Neuron (in vitro differentiated cells): ENCODE measurements at regions not wholly inside any gene's neighbourhood (a gene's known extent, or its start where the extent isn't known, plus 50 kb on each side); places are given as distances from the start of the nearest gene placed in this dataset.
"Not testable (repeated sequence)": the region's sequence is repeated elsewhere in the genome, so short reads cannot be mapped to it uniquely, and the experiment has no call there.

Experiments
- H2AFZ ChIP-seq: one replicate; pipeline ENCODE4 v1.6.1; 2013; ENCODE audit warnings: low read depth, mild to moderate bottlenecking, inconsistent platforms, low read length, moderate library complexity
- H3K27me3 ChIP-seq: one replicate; pipeline ENCODE4 v1.6.1; 2013; ENCODE audit warnings: low read length; ENCODE audit not compliant: insufficient read depth
- H3K36me3 ChIP-seq: one replicate; pipeline ENCODE4 v1.6.1; 2013; ENCODE audit warnings: low read length; ENCODE audit not compliant: insufficient read depth
- H3K4me1 ChIP-seq: one replicate; pipeline ENCODE4 v1.6.1; 2013; ENCODE audit warnings: low read length; ENCODE audit not compliant: insufficient read depth
- H3K4me3 ChIP-seq: 2 replicates; pipeline ENCODE4 v1.5.1; 2013; ENCODE audit warnings: mild to moderate bottlenecking, low read length, moderate library complexity
- H3K9me3 ChIP-seq: one replicate; pipeline ENCODE4 v1.6.1; 2013; ENCODE audit warnings: low read length

- H3K4me3 ChIP-seq = no peak overlapping the region
- H3K27me3 ChIP-seq = no peaks in the 10 kb centered on the region
- peaks cover 20% of the 10 kb centered on the region for H3K4me1 ChIP-seq
- no peaks in the 10 kb centered on the region for H3K9me3 ChIP-seq
- no peak overlapping the region for H2AFZ ChIP-seq
- H3K36me3 ChIP-seq = no peaks in the 10 kb centered on the region
These were observed 296.2 kb downstream of the C12orf75 start for GRCh38 chr12:105626653-105627052.

DNA sequence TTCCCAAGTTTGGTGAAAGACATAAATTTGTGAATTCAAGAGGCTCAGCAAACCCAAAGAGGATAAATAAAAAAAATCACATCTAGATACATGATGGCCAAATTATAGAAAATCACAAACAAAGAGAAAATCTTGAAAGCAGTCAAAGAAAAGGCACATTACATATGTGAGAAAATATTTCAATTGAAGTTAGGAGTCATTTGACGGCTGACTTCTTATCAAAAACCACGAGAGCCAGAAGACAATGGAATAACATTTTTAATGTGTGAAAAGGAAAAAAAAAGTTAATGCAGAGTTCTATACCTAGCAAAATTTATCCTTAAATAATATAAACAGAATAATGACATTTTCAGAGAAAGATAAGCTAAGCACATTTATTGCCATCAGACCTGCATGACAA is 307.0 kb downstream of the C12orf75 start:
- no peaks in the 10 kb centered on the region for H3K36me3 ChIP-seq
- no peaks in the 10 kb centered on the region for H3K27me3 ChIP-seq
- peaks cover 20% of the 10 kb centered on the region for H3K4me1 ChIP-seq
- no peak overlapping the region for H2AFZ ChIP-seq
- H3K9me3 ChIP-seq = peaks cover 5% of the 10 kb centered on the region
- no peak overlapping the region for H3K4me3 ChIP-seq

DNA sequence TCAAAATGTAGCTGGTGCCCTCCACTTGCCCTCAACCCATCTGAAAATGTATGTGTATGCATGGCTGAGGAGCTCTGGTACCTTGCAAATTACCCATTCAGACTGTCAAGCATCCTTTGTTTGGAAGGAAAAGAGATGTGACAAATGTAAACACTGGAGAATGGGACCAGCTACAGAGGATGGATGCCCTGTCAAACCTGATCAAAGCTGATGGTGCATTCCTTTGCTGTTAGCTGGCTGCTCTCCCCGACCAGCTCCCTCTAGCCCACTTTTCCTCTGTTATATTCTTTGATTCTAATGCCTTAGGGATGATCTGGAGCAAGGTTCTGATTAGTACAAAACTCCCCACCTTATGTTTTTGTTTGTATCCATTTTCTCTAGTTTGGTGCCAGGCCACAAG is 310.3 kb downstream of the C12orf75 start:
- Histone ChIP-seq H3K27me3 (no peaks in the 10 kb centered on the region), H2AFZ (no peak overlapping the region)

GRCh38 chr12:105641749-105642148 is 311.3 kb downstream of the C12orf75 start:
- Histone ChIP-seq H3K36me3 (no peaks in the 10 kb centered on the region), H3K4me3 (no peak overlapping the region), H3K4me1 (peaks cover 20% of the 10 kb centered on the region), H3K9me3 (peaks cover 4% of the 10 kb centered on the region), H2AFZ (no peak overlapping the region), H3K27me3 (no peaks in the 10 kb centered on the region)

More for the DNA sequence above, 310.3 kb downstream of the C12orf75 start:
- no peaks in the 10 kb centered on the region for H3K36me3 ChIP-seq
- peaks cover 20% of the 10 kb centered on the region for H3K4me1 ChIP-seq
- no peak overlapping the region for H3K4me3 ChIP-seq
- H3K9me3 ChIP-seq = peaks cover 5% of the 10 kb centered on the region

- Histone ChIP-seq H3K4me3 (no peak overlapping the region), H3K4me1 (peaks cover 20% of the 10 kb centered on the region), H2AFZ (no peak overlapping the region), H3K27me3 (no peaks in the 10 kb centered on the region), H3K9me3 (no peaks in the 10 kb centered on the region), H3K36me3 (no peaks in the 10 kb centered on the region)
These were observed 314.3 kb downstream of the C12orf75 start for GRCh38 chr12:105644770-105645169.

- Histone ChIP-seq H3K4me3 (no peak overlapping the region), H3K9me3 (peaks cover 4% of the 10 kb centered on the region), H3K27me3 (no peaks in the 10 kb centered on the region), H3K4me1 (no peaks in the 10 kb centered on the region), H2AFZ (no peak overlapping the region), H3K36me3 (no peaks in the 10 kb centered on the region)
These were observed 324.1 kb downstream of the C12orf75 start for GRCh38 chr12:105654606-105655005.

GRCh38 chr12:105658389-105658788 is 327.9 kb downstream of the C12orf75 start:
- H3K36me3 ChIP-seq = no peaks in the 10 kb centered on the region
- no peaks in the 10 kb centered on the region for H3K9me3 ChIP-seq
- H3K27me3 ChIP-seq = no peaks in the 10 kb centered on the region
- no peak overlapping the region for H2AFZ ChIP-seq
- H3K4me3 ChIP-seq = no peak overlapping the region
- no peaks in the 10 kb centered on the region for H3K4me1 ChIP-seq

- Histone ChIP-seq H2AFZ (no peak overlapping the region), H3K27me3 (no peaks in the 10 kb centered on the region), H3K4me3 (no peak overlapping the region), H3K4me1 (no peaks in the 10 kb centered on the region), H3K9me3 (no peaks in the 10 kb centered on the region), H3K36me3 (no peaks in the 10 kb centered on the region)
These were observed 329.0 kb downstream of the C12orf75 start for GRCh38 chr12:105659355-105660075.

DNA sequence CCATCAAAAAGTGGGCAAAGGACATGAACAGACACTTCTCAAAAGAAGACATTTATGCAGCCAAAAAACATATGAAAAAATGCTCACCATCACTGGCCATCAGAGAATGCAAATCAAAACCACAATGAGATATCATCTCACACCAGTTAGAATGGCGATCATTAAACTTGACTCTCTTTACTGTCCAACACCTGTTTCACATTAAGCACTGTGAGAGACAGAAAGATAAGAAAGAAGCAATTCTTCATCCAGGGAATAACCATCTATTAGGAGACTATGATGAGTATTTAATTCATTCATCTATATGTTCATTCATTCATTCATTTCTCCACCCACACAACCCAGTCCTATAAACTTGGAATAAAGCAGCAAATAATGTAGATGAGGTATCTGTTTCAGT is 334.3 kb downstream of the C12orf75 start:
- H3K36me3 ChIP-seq, H3K9me3 ChIP-seq, H2AFZ ChIP-seq, H3K27me3 ChIP-seq, H3K4me3 ChIP-seq, H3K4me1 ChIP-seq: not testable (repeated sequence)

GRCh38 chr12:105665366-105665765 is 334.9 kb downstream of the C12orf75 start:
- no peaks in the 10 kb centered on the region for H3K9me3 ChIP-seq
- no peak overlapping the region for H3K4me3 ChIP-seq
- H3K36me3 ChIP-seq = no peaks in the 10 kb centered on the region
- H2AFZ ChIP-seq = no peak overlapping the region
- H3K4me1 ChIP-seq = no peaks in the 10 kb centered on the region
- H3K27me3 ChIP-seq = no peaks in the 10 kb centered on the region

DNA sequence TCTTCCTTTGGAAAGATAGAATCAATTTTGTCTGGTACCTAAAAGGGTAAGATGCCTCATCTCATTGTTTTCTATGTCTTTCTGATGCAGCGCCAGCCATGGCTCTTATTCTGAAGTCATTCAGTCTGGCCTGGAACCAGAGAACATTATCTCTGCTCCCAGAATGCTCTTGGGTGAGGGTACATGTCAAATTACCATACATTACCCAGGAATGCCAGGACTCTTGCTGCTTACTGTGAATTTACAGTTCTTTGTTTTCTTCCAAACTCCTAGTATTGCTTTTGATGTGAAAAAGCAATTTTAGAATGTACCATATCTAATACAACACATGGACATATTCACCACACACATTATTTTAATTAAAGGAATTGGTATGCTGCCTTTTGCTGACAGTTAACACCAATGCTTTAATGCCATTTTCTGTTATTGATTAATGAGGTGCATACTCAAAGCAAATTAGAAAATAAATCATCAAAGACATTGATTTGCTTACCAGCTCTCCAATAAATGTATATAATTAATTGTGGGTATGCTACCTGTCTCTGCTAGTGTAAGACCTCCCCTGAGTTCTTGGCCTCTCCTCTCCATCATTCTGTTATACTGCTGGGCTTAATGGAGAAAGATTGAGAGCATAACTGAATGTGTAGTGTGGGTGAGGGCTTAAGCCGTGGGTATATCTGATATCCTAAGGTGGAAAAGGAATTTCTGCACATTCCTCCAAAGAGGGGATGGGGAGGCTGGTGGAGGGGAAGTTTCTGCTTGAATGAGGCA is 337.7 kb downstream of the C12orf75 start:
- H3K9me3 ChIP-seq = no peaks in the 10 kb centered on the region
- H3K4me1 ChIP-seq = no peaks in the 10 kb centered on the region
- H3K4me3 ChIP-seq = no peak overlapping the region
- no peaks in the 10 kb centered on the region for H3K27me3 ChIP-seq
- no peaks in the 10 kb centered on the region for H3K36me3 ChIP-seq
- no peak overlapping the region for H2AFZ ChIP-seq

- Histone ChIP-seq H3K4me3 (no peak overlapping the region), H3K27me3 (no peaks in the 10 kb centered on the region), H3K36me3 (no peaks in the 10 kb centered on the region), H2AFZ (no peak overlapping the region), H3K9me3 (peaks cover 2% of the 10 kb centered on the region), H3K4me1 (no peaks in the 10 kb centered on the region)
These were observed 340.2 kb downstream of the C12orf75 start for GRCh38 chr12:105670672-105671071.

DNA sequence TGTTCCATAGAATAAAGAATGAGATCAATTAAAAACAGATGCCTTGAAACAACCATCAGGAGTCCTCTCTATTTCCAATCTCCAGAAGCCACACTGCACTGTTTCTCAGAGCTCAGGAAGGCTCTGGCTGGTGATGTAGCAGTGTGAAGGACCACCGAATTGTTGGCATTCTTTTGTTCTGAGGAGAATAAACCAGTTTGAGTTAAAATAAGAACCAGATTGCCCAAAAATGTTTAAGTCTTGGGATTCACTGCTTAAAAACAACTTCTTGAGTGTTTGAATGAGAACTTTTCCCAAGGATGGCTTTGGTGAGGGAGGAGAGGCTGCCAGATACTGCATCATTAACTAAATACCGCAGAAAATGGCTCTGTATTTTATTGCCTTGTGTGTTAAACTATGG is 341.2 kb downstream of the C12orf75 start:
- H2AFZ ChIP-seq = no peak overlapping the region
- peaks cover 2% of the 10 kb centered on the region for H3K9me3 ChIP-seq
- no peak overlapping the region for H3K4me3 ChIP-seq
- H3K27me3 ChIP-seq = no peaks in the 10 kb centered on the region
- no peaks in the 10 kb centered on the region for H3K4me1 ChIP-seq
- no peaks in the 10 kb centered on the region for H3K36me3 ChIP-seq
